ENCODE measurements at regions not wholly inside any gene's neighbourhood (a gene's known extent, or its start where the extent isn't known, plus 50 kb on each side); places are given as distances from the start of the nearest gene placed in this dataset.

- no peak for FAIRE-seq
- no peaks in the 10 kb centered on the region for H3K36me3 Mint-ChIP-seq (ENCODE audit: low read depth, unreplicated experiment)
- no peak overlapping the region for H3K27ac Mint-ChIP-seq (ENCODE audit: unreplicated experiment)
- Histone ChIP-seq H3K9ac (ENCODE audit: low read length) (no peak overlapping the region), H3K79me2 (ENCODE audit: insufficient read depth, low read length) (no peaks in the 10 kb centered on the region), H3K4me2 (ENCODE audit: low read length) (no peak overlapping the region), H2AFZ (ENCODE audit: low read depth, low read length) (no peak overlapping the region), H4K20me1 (ENCODE audit: insufficient read depth, low read length) (no peaks in the 10 kb centered on the region), H3K36me3 (ENCODE audit: insufficient read depth, low read length) (no peaks in the 10 kb centered on the region), H3K4me1 (ENCODE audit: insufficient read depth, low read length) (no peaks in the 10 kb centered on the region), H3K27ac (ENCODE audit: low read depth, low read length) (no peak overlapping the region), H3K9me3 (ENCODE audit: insufficient read depth, low read depth, low read length) (no peaks in the 10 kb centered on the region), H3K27me3 (ENCODE audit: insufficient read depth, low read length) (peaks cover 8% of the 10 kb centered on the region), H3K4me3 (ENCODE audit: insufficient read depth, low read depth, low read length) (no peak overlapping the region)
- no peaks in the 10 kb centered on the region for H3K9me3 Mint-ChIP-seq (ENCODE audit: unreplicated experiment)
- H3K4me3 Mint-ChIP-seq (ENCODE audit: unreplicated experiment), result no peak overlapping the region
- no peak for TF ChIP-seq CTCF (IDR thresholded peaks at IDR 0.05; ENCODE audit: insufficient read depth, low read depth, low read length)
- no peak for TF ChIP-seq EZH2 (IDR thresholded peaks at IDR 0.05; ENCODE audit: insufficient read depth, low read length)
- peaks cover 3% of the 10 kb centered on the region for H3K4me1 Mint-ChIP-seq (ENCODE audit: low read depth, unreplicated experiment)
- no peaks in the 10 kb centered on the region for H3K27me3 Mint-ChIP-seq (ENCODE audit: low read depth, unreplicated experiment)
- no peak for DNase-seq (ENCODE audit: low read depth)
These were observed 101.7 kb upstream of the GRAMD1B start for GRCh38 chr11:123328281-123328867.

- no peaks in the 10 kb centered on the region for H3K36me3 Mint-ChIP-seq (ENCODE audit: low read depth, unreplicated experiment)
- peaks cover 6% of the 10 kb centered on the region for H3K27me3 Mint-ChIP-seq (ENCODE audit: low read depth, unreplicated experiment)
- Histone ChIP-seq H3K4me1 (ENCODE audit: insufficient read depth, low read length) (no peaks in the 10 kb centered on the region), H3K4me2 (ENCODE audit: low read length) (no peak overlapping the region), H3K27ac (ENCODE audit: low read depth, low read length) (no peak overlapping the region), H3K27me3 (ENCODE audit: insufficient read depth, low read length) (peaks cover 8% of the 10 kb centered on the region), H4K20me1 (ENCODE audit: insufficient read depth, low read length) (no peaks in the 10 kb centered on the region), H3K79me2 (ENCODE audit: insufficient read depth, low read length) (no peaks in the 10 kb centered on the region), H3K4me3 (ENCODE audit: insufficient read depth, low read depth, low read length) (no peak overlapping the region), H3K9me3 (ENCODE audit: insufficient read depth, low read depth, low read length) (no peaks in the 10 kb centered on the region), H3K36me3 (ENCODE audit: insufficient read depth, low read length) (no peaks in the 10 kb centered on the region), H3K9ac (ENCODE audit: low read length) (no peak overlapping the region), H2AFZ (ENCODE audit: low read depth, low read length) (no peak overlapping the region)
- H3K9me3 Mint-ChIP-seq (ENCODE audit: unreplicated experiment), result no peaks in the 10 kb centered on the region
- DNase-seq (ENCODE audit: low read depth) (no peak), FAIRE-seq (no peak)
- H3K27ac Mint-ChIP-seq (ENCODE audit: unreplicated experiment), result no peak overlapping the region
- TF ChIP-seq CTCF (IDR thresholded peaks at IDR 0.05; ENCODE audit: insufficient read depth, low read depth, low read length) (no peak), EZH2 (IDR thresholded peaks at IDR 0.05; ENCODE audit: insufficient read depth, low read length) (no peak)
- H3K4me3 Mint-ChIP-seq (ENCODE audit: unreplicated experiment), result no peak overlapping the region
- peaks cover 2% of the 10 kb centered on the region for H3K4me1 Mint-ChIP-seq (ENCODE audit: low read depth, unreplicated experiment)
These were observed 104.5 kb upstream of the GRAMD1B start for GRCh38 chr11:123325533-123325932.

- Mint-ChIP-seq H3K9me3 (ENCODE audit: unreplicated experiment) (peaks cover 2% of the 10 kb centered on the region), H3K4me1 (ENCODE audit: low read depth, unreplicated experiment) (no peaks in the 10 kb centered on the region), H3K27ac (ENCODE audit: unreplicated experiment) (no peak overlapping the region), H3K27me3 (ENCODE audit: low read depth, unreplicated experiment) (peaks cover 9% of the 10 kb centered on the region), H3K4me3 (ENCODE audit: unreplicated experiment) (no peak overlapping the region), H3K36me3 (ENCODE audit: low read depth, unreplicated experiment) (no peaks in the 10 kb centered on the region)
- Histone ChIP-seq H3K36me3 (ENCODE audit: insufficient read depth, low read length) (no peaks in the 10 kb centered on the region), H3K79me2 (ENCODE audit: insufficient read depth, low read length) (no peaks in the 10 kb centered on the region), H3K9ac (ENCODE audit: low read length) (no peak overlapping the region), H3K4me3 (ENCODE audit: insufficient read depth, low read depth, low read length) (no peak overlapping the region), H2AFZ (ENCODE audit: low read depth, low read length) (no peak overlapping the region), H3K4me2 (ENCODE audit: low read length) (no peak overlapping the region), H3K9me3 (ENCODE audit: insufficient read depth, low read depth, low read length) (no peaks in the 10 kb centered on the region), H3K27ac (ENCODE audit: low read depth, low read length) (no peak overlapping the region), H3K4me1 (ENCODE audit: insufficient read depth, low read length) (no peaks in the 10 kb centered on the region), H3K27me3 (ENCODE audit: insufficient read depth, low read length) (peaks cover 15% of the 10 kb centered on the region), H4K20me1 (ENCODE audit: insufficient read depth, low read length) (no peaks in the 10 kb centered on the region)
- no peak for DNase-seq (ENCODE audit: low read depth)
- TF ChIP-seq CTCF (IDR thresholded peaks at IDR 0.05; ENCODE audit: insufficient read depth, low read depth, low read length), result no peak
- no peak for TF ChIP-seq EZH2 (IDR thresholded peaks at IDR 0.05; ENCODE audit: insufficient read depth, low read length)
- no peak for FAIRE-seq
These were observed 106.5 kb upstream of the GRAMD1B start for GRCh38 chr11:123323568-123323967.

Measured in astrocyte (in vitro differentiated cells and primary cell).